Fibroblast of lung (primary cell): ENCODE measurements at regions not wholly inside any gene's neighbourhood (a gene's known extent, or its start where the extent isn't known, plus 50 kb on each side); places are given as distances from the start of the nearest gene placed in this dataset.

Source experiments
- DNase-seq, 2 donors: peaks; one replicate each; pipeline versions ENCODE4 v3.0.0 to v3.0.0-alpha.2; 2010; ENCODE audit warnings: low read depth in 2 of 2
- H2AFZ ChIP-seq: 2 replicates; pipeline ENCODE4 v1.5.1; 2012; ENCODE audit warnings: low read length, control low read depth, inconsistent platforms
- H3K27ac ChIP-seq: 2 replicates; pipeline ENCODE4 v1.5.1; 2011; ENCODE audit warnings: low read length, control low read depth; ENCODE audit not compliant: insufficient read depth
- H3K27me3 ChIP-seq: 2 replicates; pipeline ENCODE4 v1.5.1; 2011; ENCODE audit warnings: mild to moderate bottlenecking, low read length; ENCODE audit not compliant: control insufficient read depth, insufficient read depth
- H3K36me3 ChIP-seq: 2 replicates; pipeline ENCODE4 v1.5.1; 2011; ENCODE audit warnings: low read length; ENCODE audit not compliant: control insufficient read depth, insufficient read depth
- H3K4me1 ChIP-seq: 2 replicates; pipeline ENCODE4 v1.5.1; 2011; ENCODE audit warnings: low read length; ENCODE audit not compliant: control insufficient read depth, insufficient read depth; ENCODE audit errors: extremely low read depth
- H3K4me2 ChIP-seq: 2 replicates; pipeline ENCODE4 v1.5.1; 2011; ENCODE audit warnings: low read length, control low read depth; ENCODE audit not compliant: insufficient read depth; ENCODE audit errors: extremely low read depth
- H3K4me3 ChIP-seq, 4 experiments: fragments of 200-600 bp in 1 of 4; sonication (generic) in 1 of 4; replicated peaks in 1 of 4; 2 replicates each; pipeline ENCODE4 v1.5.1; 2011 to 2016; ENCODE audit warnings: low read length in 4 of 4, low read depth in 3 of 4, mild to moderate bottlenecking in 3 of 4, control low read depth in 2 of 4, inconsistent platforms in 1 of 4, mixed read lengths in 1 of 4; ENCODE audit not compliant: insufficient read depth in 1 of 4; ENCODE audit errors: control extremely low read depth in 1 of 4
- H3K79me2 ChIP-seq: 2 replicates; pipeline ENCODE4 v1.5.1; 2012; ENCODE audit warnings: mild to moderate bottlenecking, low read length, inconsistent platforms; ENCODE audit not compliant: control insufficient read depth, insufficient read depth
- H3K9ac ChIP-seq: 2 replicates; pipeline ENCODE4 v1.5.1; 2011; ENCODE audit warnings: mild to moderate bottlenecking, low read length, control low read depth; ENCODE audit not compliant: insufficient read depth
- H3K9me3 ChIP-seq: 2 replicates; pipeline ENCODE4 v1.5.1; 2012; ENCODE audit warnings: low read depth, low read length; ENCODE audit not compliant: control insufficient read depth, insufficient read depth
- H4K20me1 ChIP-seq: 2 replicates; pipeline ENCODE4 v1.5.1; 2011; ENCODE audit warnings: low read length; ENCODE audit not compliant: control insufficient read depth, insufficient read depth; ENCODE audit errors: extremely low read depth
- EZH2 ChIP-seq: IDR thresholded peaks from 2 replicates; pipeline ENCODE4 v1.5.1; 2012; ENCODE audit warnings: low read length, control low read depth, mild to moderate bottlenecking; ENCODE audit errors: missing control alignments
- TF ChIP-seq, protein P1 (sequence below), 2 donors: IDR thresholded peaks in 1 of 2; conservative IDR thresholded peaks in 1 of 2; 1 replicate in 1 of 2; 2 replicates in 1 of 2; pipeline ENCODE4 v1.5.1; 2011 to 2012; ENCODE audit warnings: low read length in 2 of 2, control low read depth in 1 of 2, inconsistent platforms in 1 of 2, low read depth in 1 of 2, mild to moderate bottlenecking in 1 of 2

DNA sequence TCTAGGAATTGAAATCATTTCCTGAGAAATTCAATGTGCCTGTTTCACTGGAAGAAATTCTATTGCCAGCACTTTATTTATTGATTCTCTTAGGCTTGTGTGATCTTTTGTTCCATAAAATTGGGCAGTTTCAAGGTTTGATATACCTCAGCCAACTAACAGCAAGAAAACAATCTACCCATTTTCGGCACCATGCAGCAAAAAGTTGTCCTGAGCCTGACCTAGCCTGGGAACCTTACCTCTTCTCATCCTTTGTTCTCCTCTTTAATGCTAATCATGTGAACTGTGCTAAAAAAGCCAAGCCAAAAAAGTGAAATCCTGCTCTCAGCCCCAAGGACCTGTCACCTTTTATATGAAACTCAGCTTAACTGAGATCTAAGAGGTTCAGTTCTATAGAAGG is 477.3 kb downstream of the SUCLA2 start:
- Histone ChIP-seq H2AFZ (no peak overlapping the region), H3K36me3 (no peaks in the 10 kb centered on the region), H3K9ac (no peak overlapping the region), H3K4me2 (no peak overlapping the region), H3K27me3 (no peaks in the 10 kb centered on the region), H3K9me3 (no peaks in the 10 kb centered on the region), H3K4me3 (no peak overlapping the region), H4K20me1 (no peaks in the 10 kb centered on the region), H3K4me1 (no peaks in the 10 kb centered on the region), H3K79me2 (no peaks in the 10 kb centered on the region), H3K27ac (no peak overlapping the region)
- no peak for DNase-seq
- no peak for TF ChIP-seq EZH2
- TF ChIP-seq, protein P1, sequence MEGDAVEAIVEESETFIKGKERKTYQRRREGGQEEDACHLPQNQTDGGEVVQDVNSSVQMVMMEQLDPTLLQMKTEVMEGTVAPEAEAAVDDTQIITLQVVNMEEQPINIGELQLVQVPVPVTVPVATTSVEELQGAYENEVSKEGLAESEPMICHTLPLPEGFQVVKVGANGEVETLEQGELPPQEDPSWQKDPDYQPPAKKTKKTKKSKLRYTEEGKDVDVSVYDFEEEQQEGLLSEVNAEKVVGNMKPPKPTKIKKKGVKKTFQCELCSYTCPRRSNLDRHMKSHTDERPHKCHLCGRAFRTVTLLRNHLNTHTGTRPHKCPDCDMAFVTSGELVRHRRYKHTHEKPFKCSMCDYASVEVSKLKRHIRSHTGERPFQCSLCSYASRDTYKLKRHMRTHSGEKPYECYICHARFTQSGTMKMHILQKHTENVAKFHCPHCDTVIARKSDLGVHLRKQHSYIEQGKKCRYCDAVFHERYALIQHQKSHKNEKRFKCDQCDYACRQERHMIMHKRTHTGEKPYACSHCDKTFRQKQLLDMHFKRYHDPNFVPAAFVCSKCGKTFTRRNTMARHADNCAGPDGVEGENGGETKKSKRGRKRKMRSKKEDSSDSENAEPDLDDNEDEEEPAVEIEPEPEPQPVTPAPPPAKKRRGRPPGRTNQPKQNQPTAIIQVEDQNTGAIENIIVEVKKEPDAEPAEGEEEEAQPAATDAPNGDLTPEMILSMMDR (conservative IDR thresholded peaks at IDR 0.05 in 1 of 2, IDR thresholded peaks at IDR 0.05 in 1 of 2; ENCODE audit: low read depth in 1 of 2, low read length in 2 of 2), result no peak

DNA sequence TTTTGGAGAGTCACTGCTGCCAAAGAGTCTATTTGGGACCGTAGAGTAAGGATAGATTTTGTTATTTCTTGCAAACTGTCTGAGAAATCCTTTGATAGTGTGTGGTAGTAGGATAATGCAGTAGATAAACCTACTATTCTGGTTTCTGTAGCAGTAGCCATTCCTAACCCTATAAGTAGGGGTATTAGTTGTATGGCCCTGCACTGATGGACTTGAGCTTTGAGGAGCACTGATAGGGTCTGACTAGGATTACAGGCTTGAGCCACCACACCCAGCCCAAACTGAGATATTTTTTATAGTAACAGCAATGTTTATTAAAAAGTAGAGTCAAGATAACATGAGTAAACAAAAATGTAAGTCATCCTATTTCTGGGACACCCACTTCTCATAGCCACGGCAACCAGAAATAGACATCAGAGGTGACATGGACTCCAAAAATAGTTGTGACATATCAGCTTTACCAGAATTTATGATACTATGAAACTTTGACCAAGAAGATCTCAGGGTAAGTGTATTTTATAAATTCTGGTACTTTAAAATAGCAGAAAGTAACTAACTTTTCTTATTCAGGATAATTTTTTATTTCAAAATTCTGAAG is 479.1 kb downstream of the SUCLA2 start:
- no peak overlapping the region for H2AFZ ChIP-seq
- no peaks in the 10 kb centered on the region for H3K36me3 ChIP-seq
- no peak overlapping the region for H3K27ac ChIP-seq
- H4K20me1 ChIP-seq, result no peaks in the 10 kb centered on the region
- H3K27me3 ChIP-seq, result no peaks in the 10 kb centered on the region
- TF ChIP-seq EZH2, result no peak
- TF ChIP-seq, protein P1 (conservative IDR thresholded peaks at IDR 0.05 in 1 of 2, IDR thresholded peaks at IDR 0.05 in 1 of 2; ENCODE audit: low read depth in 1 of 2, low read length in 2 of 2), result no peak
- DNase-seq, result peak in 1 of 2 donors; percentile 28
- no peak overlapping the region for H3K4me2 ChIP-seq
- no peaks in the 10 kb centered on the region for H3K9me3 ChIP-seq
- no peaks in the 10 kb centered on the region for H3K4me1 ChIP-seq
- H3K4me3 ChIP-seq, result no peak overlapping the region
- H3K79me2 ChIP-seq, result no peaks in the 10 kb centered on the region
- no peak overlapping the region for H3K9ac ChIP-seq

DNA sequence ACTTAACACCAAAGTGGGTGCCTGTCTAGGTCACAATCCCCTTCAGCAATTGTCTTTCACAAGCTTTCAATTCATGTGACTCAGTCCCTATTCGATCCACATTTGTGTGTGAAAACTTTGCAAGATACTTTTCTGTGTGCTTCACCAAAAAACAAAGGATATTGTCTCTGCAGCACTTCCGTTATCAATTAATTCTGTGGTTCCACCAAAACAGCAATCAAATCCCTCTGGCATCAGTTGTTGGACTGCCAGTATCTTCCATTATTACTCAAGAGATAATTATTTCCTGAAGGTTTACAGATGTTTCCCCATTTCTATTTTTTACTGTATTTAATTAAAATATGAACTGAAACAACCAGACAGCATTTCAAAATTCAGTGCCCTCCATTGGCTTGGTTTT is 481.4 kb downstream of the SUCLA2 start:
- no peak for DNase-seq
- H3K9me3 ChIP-seq, result no peaks in the 10 kb centered on the region
- H3K9ac ChIP-seq, result no peak overlapping the region
- no peak overlapping the region for H3K27ac ChIP-seq
- H3K27me3 ChIP-seq, result no peaks in the 10 kb centered on the region
- no peaks in the 10 kb centered on the region for H3K36me3 ChIP-seq
- H3K4me3 ChIP-seq, result no peak overlapping the region
- H2AFZ ChIP-seq, result no peak overlapping the region
- TF ChIP-seq, protein P1 (conservative IDR thresholded peaks at IDR 0.05 in 1 of 2, IDR thresholded peaks at IDR 0.05 in 1 of 2; ENCODE audit: low read depth in 1 of 2, low read length in 2 of 2), result no peak
- no peak for TF ChIP-seq EZH2
- H3K79me2 ChIP-seq, result no peaks in the 10 kb centered on the region
- no peaks in the 10 kb centered on the region for H3K4me1 ChIP-seq
- no peak overlapping the region for H3K4me2 ChIP-seq
- H4K20me1 ChIP-seq, result no peaks in the 10 kb centered on the region
